GM12878 (cell line): ENCODE measurements at regions not wholly inside any gene's neighbourhood (a gene's known extent, or its start where the extent isn't known, plus 50 kb on each side); places are given as distances from the start of the nearest gene placed in this dataset.

Source experiments
- ATAC-seq: fragments of 200-7000 bp; cut with Tn5 transposase; 3 replicates; pipeline ENCODE4 v1.9.1; 2020; ENCODE audit warnings: mild to moderate bottlenecking, moderate library complexity
- BruUV-seq: library from RNA; stranded (reverse); fragments of 400-500 nt; replicated peaks from 2 replicates; lab custom pipeline; 2021; lab: Mats Ljungman, UMichigan
- CTCF ChIA-PET: fragments of 300-600 bp; sonication (Branson Sonifier 250); formaldehyde crosslinking; extraction: SDS; loops from one replicate; lab custom pipeline; 2021; ENCODE audit warnings: inconsistent platforms; lab: Yijun Ruan, JAX
- POLR2A ChIA-PET: fragments of 350-600 bp; formaldehyde crosslinking; extraction: SDS; loops from one replicate; lab custom pipeline; 2021; ENCODE audit warnings: inconsistent platforms; lab: Charles Lee
- RAD21 ChIA-PET: fragments of 300-600 bp; sonication (Branson Sonifier 250); formaldehyde crosslinking; loops from one replicate; lab custom pipeline; 2023; ENCODE audit warnings: antibody characterized with exemption; ENCODE audit not compliant: unreplicated experiment; lab: Charles Lee
- SMC1A ChIA-PET: fragments of 300-600 bp; sonication (Branson Sonifier 250); formaldehyde crosslinking; loops from one replicate; lab custom pipeline; 2023; ENCODE audit not compliant: unreplicated experiment, uncharacterized antibody; lab: Charles Lee
- DNase-seq: peaks from one replicate; pipeline ENCODE4 v3.0.0-alpha.2; 2011; ENCODE audit warnings: low read depth, low spot score
- FAIRE-seq: peaks from 3 replicates; lab custom pipeline; 2011; peaks lifted over from hg19 to GRCh38; lab: Jason Lieb, UNC
- H2AFZ ChIP-seq: 2 replicates; pipeline ENCODE4 v1.6.0; 2011; ENCODE audit warnings: low read depth, low read length, control low read depth; ENCODE audit not compliant: control insufficient read depth
- H3K27ac ChIP-seq: 2 replicates; pipeline ENCODE4 v1.5.1; 2011; ENCODE audit warnings: control low read depth; ENCODE audit not compliant: control insufficient read depth, insufficient read depth
- H3K27me3 ChIP-seq, 2 experiments: replicated peaks in 1 of 2; 2 replicates each; pipeline versions ENCODE4 v1.6.0 to v1.6.1; 2011; ENCODE audit warnings: low read length in 1 of 2; ENCODE audit not compliant: control insufficient read depth in 2 of 2, insufficient read depth in 2 of 2
- H3K36me3 ChIP-seq, 2 experiments: 2 replicates each; pipeline ENCODE4 v1.5.1; 2011; ENCODE audit warnings: low read length in 1 of 2; ENCODE audit not compliant: control insufficient read depth in 2 of 2, insufficient read depth in 2 of 2
- H3K4me1 ChIP-seq: 2 replicates; pipeline ENCODE4 v1.6.1; 2011; ENCODE audit warnings: mild to moderate bottlenecking, low read length, moderate library complexity, mixed read lengths; ENCODE audit not compliant: control insufficient read depth, insufficient read depth
- H3K4me2 ChIP-seq: 2 replicates; pipeline ENCODE4 v1.6.0; 2011; ENCODE audit warnings: control low read depth; ENCODE audit not compliant: control insufficient read depth, insufficient read depth
- H3K4me3 ChIP-seq: fragments of 200-600 bp; sonication (generic); 2 replicates; pipeline ENCODE4 v1.5.1; 2016
- H3K79me2 ChIP-seq: 2 replicates; pipeline ENCODE4 v1.6.0; 2011; ENCODE audit warnings: low read length; ENCODE audit not compliant: control insufficient read depth, insufficient read depth
- H3K9ac ChIP-seq: 2 replicates; pipeline ENCODE4 v1.8.0; 2011; ENCODE audit warnings: low read length, control low read depth, mixed read lengths; ENCODE audit not compliant: control insufficient read depth, insufficient read depth
- H3K9me3 ChIP-seq: replicated peaks from 3 replicates; pipeline ENCODE4 v1.5.1; 2011; ENCODE audit warnings: mild to moderate bottlenecking, low read length; ENCODE audit not compliant: control insufficient read depth, insufficient read depth
- H4K20me1 ChIP-seq: 2 replicates; pipeline ENCODE4 v1.6.0; 2011; ENCODE audit not compliant: control insufficient read depth, insufficient read depth
- BCL11A ChIP-seq: IDR thresholded peaks from 2 replicates; pipeline ENCODE4 v1.6.1; 2011; ENCODE audit warnings: low read depth, low read length
- CUX1 ChIP-seq: IDR thresholded peaks from 2 replicates; pipeline ENCODE4 v1.6.1; 2012; ENCODE audit warnings: improper control_type of control experiment, low read depth, low read length; ENCODE audit not compliant: insufficient replicate concordance
- EED ChIP-seq: sonication (generic); IDR thresholded peaks from 2 replicates; pipeline ENCODE4 v1.6.1; 2016; ENCODE audit warnings: antibody characterized with exemption, low read depth
- EZH2 ChIP-seq: IDR thresholded peaks from 2 replicates; pipeline ENCODE4 v1.6.1; 2012; ENCODE audit warnings: low read depth, mild to moderate bottlenecking, control low read depth, inconsistent platforms, low read length, borderline replicate concordance; ENCODE audit not compliant: control insufficient read depth
- KDM1A ChIP-seq: fragments of 200-600 bp; sonication (generic); IDR thresholded peaks from 2 replicates; pipeline ENCODE4 v1.6.1; 2016; ENCODE audit warnings: borderline replicate concordance
- MYC ChIP-seq: IDR thresholded peaks from 2 replicates; pipeline ENCODE4 v1.6.1; 2011; ENCODE audit warnings: mild to moderate bottlenecking, low read length, moderate library complexity, inconsistent platforms; ENCODE audit not compliant: insufficient read depth, insufficient replicate concordance, insufficient read length, severe bottlenecking
- NBN ChIP-seq: fragments of 450-650 bp; IDR thresholded peaks from 2 replicates; pipeline ENCODE4 v1.6.1; 2016
- SUZ12 ChIP-seq: fragments of 200-600 bp; sonication (generic); IDR thresholded peaks from one replicate; pipeline ENCODE4 v1.6.1; 2018; ENCODE audit warnings: antibody characterized with exemption, mild to moderate bottlenecking; ENCODE audit not compliant: unreplicated experiment
- USF2 ChIP-seq: IDR thresholded peaks from 2 replicates; pipeline ENCODE4 v1.6.1; 2011; ENCODE audit warnings: low read depth, low read length, improper control_type of control experiment, borderline replicate concordance
- WGBS: methylation state at CpG from one replicate; pipeline ENCODE4 v1.1.6; 2016; ENCODE audit warnings: low lambda C conversion rate; ENCODE audit not compliant: insufficient replicate concordance, insufficient coverage; ENCODE audit errors: missing lambda C conversion rate; 5-methylcytosine and 5-hydroxymethylcytosine counted together
- in situ Hi-C: fragments of 300-500 bp; cut with MboI; formaldehyde crosslinking; loops from 9 replicates; pipeline ENCODE4 v1.14.3; 2018; ENCODE audit warnings: mixed read lengths
- intact Hi-C: fragments of 100-400 bp; cut with micrococcal nuclease; formaldehyde crosslinking; loops from one replicate; pipeline ENCODE4 v1.14.2; 2022; ENCODE audit not compliant: unreplicated experiment
- TF ChIP-seq, protein P1 (sequence below): fragments of 450-650 bp; IDR thresholded peaks from 2 replicates; pipeline ENCODE4 v1.6.1; 2017; ENCODE audit warnings: mild to moderate bottlenecking, low read depth, inconsistent platforms; ENCODE audit not compliant: poor library complexity, severe bottlenecking
- TF ChIP-seq, protein P2 (sequence below): fragments of 450-650 bp; IDR thresholded peaks from 2 replicates; pipeline ENCODE4 v1.6.1; 2017; ENCODE audit warnings: mild to moderate bottlenecking, moderate library complexity

- Histone ChIP-seq H3K4me3 (no peak overlapping the region), H3K9ac (no peak overlapping the region), H3K4me1 (no peaks in the 10 kb centered on the region), H3K27ac (no peak overlapping the region), H3K36me3 (no peaks in the 10 kb centered on the region), H4K20me1 (no peaks in the 10 kb centered on the region), H3K27me3 (no peaks in the 10 kb centered on the region), H3K79me2 (no peaks in the 10 kb centered on the region), H2AFZ (no peak overlapping the region), H3K4me2 (no peak overlapping the region), H3K9me3 (no peaks in the 10 kb centered on the region; the same call in 2 of the 3 replicates)
- CTCF ChIA-PET, result no interaction called here
- SMC1A ChIA-PET, result no interaction called here
- TF ChIP-seq EED (no peak), CUX1 (no peak), BCL11A (no peak), SUZ12 (no peak), NBN (no peak), EZH2 (no peak), KDM1A (no peak), USF2 (no peak), MYC (no peak)
- TF ChIP-seq, protein P1, sequence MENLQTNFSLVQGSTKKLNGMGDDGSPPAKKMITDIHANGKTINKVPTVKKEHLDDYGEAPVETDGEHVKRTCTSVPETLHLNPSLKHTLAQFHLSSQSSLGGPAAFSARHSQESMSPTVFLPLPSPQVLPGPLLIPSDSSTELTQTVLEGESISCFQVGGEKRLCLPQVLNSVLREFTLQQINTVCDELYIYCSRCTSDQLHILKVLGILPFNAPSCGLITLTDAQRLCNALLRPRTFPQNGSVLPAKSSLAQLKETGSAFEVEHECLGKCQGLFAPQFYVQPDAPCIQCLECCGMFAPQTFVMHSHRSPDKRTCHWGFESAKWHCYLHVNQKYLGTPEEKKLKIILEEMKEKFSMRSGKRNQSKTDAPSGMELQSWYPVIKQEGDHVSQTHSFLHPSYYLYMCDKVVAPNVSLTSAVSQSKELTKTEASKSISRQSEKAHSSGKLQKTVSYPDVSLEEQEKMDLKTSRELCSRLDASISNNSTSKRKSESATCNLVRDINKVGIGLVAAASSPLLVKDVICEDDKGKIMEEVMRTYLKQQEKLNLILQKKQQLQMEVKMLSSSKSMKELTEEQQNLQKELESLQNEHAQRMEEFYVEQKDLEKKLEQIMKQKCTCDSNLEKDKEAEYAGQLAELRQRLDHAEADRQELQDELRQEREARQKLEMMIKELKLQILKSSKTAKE, result no peak
- TF ChIP-seq, protein P2, sequence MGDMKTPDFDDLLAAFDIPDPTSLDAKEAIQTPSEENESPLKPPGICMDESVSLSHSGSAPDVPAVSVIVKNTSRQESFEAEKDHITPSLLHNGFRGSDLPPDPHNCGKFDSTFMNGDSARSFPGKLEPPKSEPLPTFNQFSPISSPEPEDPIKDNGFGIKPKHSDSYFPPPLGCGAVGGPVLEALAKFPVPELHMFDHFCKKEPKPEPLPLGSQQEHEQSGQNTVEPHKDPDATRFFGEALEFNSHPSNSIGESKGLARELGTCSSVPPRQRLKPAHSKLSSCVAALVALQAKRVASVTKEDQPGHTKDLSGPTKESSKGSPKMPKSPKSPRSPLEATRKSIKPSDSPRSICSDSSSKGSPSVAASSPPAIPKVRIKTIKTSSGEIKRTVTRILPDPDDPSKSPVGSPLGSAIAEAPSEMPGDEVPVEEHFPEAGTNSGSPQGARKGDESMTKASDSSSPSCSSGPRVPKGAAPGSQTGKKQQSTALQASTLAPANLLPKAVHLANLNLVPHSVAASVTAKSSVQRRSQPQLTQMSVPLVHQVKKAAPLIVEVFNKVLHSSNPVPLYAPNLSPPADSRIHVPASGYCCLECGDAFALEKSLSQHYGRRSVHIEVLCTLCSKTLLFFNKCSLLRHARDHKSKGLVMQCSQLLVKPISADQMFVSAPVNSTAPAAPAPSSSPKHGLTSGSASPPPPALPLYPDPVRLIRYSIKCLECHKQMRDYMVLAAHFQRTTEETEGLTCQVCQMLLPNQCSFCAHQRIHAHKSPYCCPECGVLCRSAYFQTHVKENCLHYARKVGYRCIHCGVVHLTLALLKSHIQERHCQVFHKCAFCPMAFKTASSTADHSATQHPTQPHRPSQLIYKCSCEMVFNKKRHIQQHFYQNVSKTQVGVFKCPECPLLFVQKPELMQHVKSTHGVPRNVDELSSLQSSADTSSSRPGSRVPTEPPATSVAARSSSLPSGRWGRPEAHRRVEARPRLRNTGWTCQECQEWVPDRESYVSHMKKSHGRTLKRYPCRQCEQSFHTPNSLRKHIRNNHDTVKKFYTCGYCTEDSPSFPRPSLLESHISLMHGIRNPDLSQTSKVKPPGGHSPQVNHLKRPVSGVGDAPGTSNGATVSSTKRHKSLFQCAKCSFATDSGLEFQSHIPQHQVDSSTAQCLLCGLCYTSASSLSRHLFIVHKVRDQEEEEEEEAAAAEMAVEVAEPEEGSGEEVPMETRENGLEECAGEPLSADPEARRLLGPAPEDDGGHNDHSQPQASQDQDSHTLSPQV, result no peak
- POLR2A ChIA-PET, result no interaction called here
- in situ Hi-C loops (no loop called here), intact Hi-C loops (no loop called here)
- BruUV-seq, result no TSS peak
- no peak for ATAC-seq
- no peak for FAIRE-seq
- whole genome bisulfite sequencing, result 43% methylated on average over 2 of the region's 2 CpGs
- RAD21 ChIA-PET, result no interaction called here
- no peak for DNase-seq
These were observed 652.5 kb upstream of the ADAMTS16 start for GRCh38 chr5:4487581-4487980.
